ENCODE measurements at regions not wholly inside any gene's neighbourhood (a gene's known extent, or its start where the extent isn't known, plus 50 kb on each side); places are given as distances from the start of the nearest gene placed in this dataset.

DNA sequence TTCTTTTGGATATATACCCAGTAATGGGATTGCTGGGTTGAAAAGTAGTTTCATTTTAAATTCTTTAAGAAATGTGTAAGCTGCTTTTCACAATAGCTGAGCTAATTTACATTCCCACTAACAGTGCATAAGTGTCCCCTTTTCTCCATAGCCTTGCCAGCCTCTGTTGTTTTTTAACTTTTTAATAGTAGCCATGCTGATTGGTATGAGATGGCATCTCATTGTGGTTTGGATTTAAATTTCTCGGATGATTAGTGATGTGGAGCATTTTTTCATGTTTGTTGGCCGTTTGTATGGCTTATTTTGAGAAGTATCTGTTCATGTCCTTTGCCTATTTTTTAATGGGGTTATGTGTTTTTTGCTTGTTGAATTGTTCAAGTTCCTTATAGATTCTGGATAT, 444.3 kb upstream of the ATP11B start:
- no peak for DNase-seq (ENCODE audit: low spot score)

DNA sequence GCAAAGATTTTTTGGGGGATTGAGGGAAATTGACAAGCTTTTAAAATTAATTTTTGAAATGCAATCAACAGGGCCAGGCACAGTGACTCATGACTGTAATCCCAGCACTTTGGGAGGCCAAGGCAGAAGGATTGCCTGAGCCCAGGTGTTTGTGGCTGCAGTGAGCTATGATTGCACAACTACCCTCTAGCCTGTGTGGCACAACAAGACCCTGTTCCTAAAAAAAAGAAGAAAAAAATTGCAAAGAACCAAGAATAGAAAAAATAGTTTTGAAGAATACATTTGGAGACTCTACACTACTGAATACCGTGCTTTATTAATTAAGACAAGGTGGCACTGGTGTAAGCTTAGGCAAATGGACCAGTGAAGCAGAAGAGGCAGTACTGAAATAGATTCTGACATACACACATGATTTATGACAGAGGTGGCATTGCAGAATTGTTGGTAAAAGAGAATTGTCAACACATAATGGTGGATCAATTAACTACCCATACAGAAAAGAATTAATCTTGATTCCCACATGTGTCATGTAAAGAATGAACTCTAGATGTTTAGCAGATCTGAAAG, 443.3 kb upstream of the ATP11B start:
- no peak for DNase-seq (ENCODE audit: low spot score)

DNA sequence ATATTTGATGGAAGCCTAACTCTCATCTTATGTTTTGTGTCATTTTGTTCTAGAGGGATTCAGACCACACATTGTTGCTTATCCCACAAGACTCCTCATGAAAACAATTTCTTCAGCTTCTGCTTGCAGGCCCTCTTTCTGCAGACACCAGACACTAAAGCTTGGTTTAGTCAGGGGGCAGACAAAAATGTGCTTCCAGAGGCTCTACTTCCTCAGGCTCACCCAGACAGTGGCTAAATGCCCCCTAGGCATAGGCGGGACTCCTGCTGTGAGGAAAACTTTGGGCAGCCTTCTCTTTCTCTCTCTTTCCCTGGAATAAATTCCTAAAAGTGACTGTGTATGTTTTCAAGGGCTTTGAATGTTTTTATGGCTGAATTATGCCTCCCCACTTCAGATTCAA, 435.4 kb upstream of the ATP11B start:
- no peak for DNase-seq (ENCODE audit: low spot score)

DNA sequence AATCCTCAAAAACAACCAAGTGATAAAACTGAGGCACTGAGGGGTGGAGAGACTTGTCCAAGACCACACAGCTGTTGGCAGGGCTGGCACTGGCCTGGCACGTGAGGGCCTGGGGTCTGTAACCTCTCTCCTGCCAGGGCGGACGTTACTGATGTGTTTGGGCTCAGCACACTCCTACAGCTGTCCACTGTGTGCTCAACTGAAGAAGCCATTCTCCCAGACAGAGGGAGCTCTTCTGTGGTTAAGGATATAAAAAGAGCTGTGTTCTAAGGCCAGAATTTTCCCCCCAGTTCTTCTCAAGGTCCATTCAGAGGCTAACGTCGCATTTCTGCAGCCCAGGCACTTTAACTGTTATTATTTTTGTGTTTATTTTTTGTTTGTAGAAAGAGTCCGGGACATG, 429.0 kb upstream of the ATP11B start:
- no peak for DNase-seq (ENCODE audit: low spot score)

DNA sequence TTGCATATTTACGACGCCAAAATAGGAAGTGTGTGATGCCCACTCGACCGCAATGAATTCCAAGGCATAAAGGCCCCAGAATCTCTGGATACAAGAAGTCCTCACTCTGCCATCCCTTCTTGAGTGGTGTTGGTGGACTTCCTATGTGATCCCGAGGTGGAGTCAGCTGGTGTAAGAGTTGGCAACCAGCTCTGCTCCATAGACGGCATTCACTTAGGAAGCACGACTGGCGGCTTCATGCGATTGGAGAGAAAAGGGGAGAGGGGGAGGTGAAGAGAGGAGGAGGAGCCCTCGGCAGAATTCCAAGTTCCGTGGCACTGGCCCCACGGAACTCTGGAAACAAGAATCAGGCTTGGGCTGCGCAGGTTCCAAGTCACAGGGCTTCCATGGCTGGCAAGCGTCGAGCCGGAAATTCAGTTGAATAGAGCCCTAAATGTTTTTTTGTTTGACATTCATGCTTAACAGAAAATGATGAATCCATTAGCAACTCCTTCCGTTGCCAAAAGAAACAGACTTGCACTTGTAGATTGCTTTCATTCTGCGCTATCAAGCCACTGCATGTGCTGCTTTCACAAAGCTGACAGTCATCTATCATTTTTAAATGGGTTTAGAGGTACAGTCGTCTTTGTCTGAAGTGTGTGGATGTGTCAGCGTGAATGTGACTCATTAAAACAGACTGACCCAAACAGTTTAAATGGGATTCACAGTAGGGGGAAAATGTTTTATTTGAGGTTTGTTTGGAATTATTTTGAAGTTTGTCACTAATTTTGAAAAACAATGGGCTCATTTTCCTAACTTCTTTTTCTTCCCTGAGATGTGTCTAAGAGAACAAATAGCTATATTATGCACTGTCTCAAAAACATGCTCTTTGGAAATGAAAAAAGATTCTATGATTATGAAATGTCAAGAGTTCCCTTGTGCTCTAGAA, 428.3 kb upstream of the ATP11B start:
- DNase-seq (ENCODE audit: low spot score): no peak

DNA sequence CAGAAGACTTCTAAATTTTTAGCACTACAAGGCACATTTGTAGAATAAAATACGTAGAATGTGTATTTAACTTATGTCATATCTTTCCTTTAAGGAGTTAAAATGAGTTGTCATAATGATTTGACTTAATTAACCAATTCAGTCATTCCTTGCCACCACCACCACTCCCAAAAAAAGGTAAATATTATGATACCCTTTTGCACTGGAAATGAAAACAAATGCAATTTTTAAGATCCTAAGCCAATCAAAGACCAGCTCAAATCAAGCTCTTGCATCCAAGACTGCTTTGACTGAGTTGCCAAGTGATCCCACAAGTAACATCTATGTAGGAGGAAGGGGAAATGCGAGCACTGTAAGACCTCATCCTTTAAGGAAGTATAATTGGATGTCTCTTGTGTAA, 426.6 kb upstream of the ATP11B start:
- no peak for DNase-seq (ENCODE audit: low spot score)

DNA sequence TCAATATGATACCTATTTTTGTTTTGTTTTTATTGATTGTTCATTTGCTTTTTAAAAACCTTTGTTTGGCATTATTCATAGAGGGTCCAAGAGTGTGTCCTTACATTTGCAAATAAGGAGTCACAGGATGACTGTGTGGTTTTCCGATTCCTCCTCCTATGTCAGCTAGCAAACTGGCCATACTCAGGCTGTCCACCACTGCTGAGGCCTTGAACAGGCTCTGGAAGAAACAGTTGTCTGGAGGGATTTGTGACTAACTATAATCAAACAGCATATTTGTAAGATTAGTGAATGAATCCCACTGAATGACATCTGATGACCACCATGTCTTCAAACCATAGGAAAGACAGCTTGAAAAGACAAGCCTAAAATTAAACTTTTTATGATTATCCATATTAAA, 423.4 kb upstream of the ATP11B start:
- no peak for DNase-seq (ENCODE audit: low spot score)

DNA sequence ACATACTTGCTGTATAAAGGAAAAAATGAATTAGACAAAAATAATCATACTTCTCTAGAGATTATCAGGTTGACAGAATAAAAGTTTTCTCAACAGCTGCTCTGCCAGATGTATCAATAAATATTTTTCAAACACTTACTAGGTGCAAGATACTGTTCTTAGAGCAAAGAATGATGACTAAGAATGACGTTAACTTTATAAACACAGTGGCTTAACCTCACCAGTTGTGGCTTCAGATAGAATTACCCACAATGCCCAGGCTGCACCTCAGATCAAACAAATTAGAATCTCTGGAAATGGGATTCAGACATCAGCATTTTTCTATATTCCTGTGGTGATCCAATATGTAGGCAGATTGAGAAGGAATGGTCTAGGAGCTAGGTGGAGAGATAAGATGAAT, 422.4 kb upstream of the ATP11B start:
- DNase-seq (ENCODE audit: low spot score): no peak

DNA sequence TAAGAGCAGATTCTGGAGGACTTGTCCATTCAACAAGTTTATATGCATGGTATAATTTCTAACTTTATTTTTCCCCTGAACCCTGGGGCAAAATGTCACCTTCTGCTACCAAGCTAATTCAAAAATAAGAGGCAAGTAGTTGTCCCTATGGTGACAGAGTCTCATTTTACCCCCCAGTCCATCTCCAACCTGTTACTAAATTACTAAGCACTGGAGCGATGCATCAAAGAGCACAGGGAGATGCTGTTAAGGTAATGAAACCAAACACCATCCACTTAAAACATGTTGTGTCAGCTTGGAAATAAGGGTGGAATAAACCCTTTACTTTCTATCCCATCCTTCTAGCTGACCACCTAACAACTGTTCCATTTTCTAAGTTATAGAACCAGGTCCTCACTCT, 417.4 kb upstream of the ATP11B start:
- no peak for DNase-seq (ENCODE audit: low spot score)

DNA sequence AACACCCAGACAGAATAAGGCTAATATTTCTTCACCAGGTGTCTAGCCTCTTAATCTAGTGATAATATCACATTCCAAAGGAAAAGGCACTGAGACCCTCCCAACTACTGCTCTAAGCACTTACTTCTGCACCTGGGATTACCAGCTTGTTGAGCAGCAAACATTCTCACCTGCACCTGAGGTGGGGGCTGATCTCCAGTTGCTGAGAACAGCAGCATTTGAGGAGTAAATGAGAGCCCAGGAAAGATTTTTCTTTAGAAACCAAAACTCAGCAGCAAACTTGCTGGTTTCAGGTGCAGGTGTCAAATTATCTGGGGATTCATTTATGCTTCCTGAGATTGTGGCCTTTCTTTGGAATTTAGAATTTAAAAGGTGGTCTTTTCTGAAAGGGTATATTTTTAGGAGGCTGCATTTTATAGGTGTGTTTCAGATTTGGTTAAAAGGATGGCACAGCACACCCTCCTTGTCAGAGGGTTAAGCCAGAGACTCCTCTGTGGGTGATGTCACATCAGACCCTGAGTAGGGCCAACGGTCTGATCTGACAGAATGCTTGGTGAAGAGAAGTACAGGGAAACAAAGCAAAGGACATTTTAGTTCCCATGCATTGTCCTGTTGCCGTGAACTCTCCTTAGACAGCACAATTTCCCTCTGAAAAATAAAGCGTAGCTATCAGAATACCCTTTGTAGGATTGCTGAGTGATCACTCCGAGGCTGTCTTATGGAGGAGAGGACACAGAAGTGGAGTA, 411.0 kb upstream of the ATP11B start:
- DNase-seq (ENCODE audit: low spot score): no peak

DNA sequence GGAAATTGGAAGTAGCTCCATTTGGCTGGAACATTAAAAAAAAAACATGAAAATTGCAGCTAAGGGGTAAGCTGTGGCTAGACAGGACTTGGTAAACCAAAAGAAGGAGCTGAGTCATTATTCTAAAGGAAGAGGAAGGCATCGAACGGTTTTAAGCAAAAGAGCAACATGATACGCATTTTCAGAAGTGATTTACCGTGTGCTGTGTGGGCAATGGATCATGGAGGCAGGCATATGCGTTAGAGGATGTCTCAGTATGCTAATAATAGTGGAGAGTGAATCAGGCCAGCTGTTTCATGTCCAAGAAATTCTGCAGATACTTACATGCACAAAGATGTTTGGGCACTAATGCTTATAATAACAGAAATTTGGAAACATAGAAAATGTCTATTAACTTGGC, 409.1 kb upstream of the ATP11B start:
- no peak for DNase-seq (ENCODE audit: low spot score)

DNA sequence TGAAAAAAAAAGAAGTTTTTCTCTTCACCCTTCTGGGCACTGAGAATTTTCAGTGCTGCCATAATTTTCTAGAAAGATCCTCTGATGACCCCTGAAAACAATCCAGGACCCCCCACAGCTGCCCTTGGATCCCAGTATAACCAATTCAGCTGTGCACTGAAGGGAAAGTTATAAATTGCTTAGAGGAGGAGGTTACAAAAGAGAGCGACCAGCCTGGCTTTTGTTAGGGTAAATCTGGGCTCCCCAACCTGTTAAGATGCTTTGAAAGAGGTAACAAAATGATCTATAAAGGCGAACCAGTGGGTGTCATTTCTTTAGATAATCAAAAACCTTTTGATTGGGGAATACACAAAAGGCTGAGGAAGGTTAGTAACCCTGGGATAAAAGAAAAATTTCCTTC, 407.9 kb upstream of the ATP11B start:
- no peak for DNase-seq (ENCODE audit: low spot score)

DNA sequence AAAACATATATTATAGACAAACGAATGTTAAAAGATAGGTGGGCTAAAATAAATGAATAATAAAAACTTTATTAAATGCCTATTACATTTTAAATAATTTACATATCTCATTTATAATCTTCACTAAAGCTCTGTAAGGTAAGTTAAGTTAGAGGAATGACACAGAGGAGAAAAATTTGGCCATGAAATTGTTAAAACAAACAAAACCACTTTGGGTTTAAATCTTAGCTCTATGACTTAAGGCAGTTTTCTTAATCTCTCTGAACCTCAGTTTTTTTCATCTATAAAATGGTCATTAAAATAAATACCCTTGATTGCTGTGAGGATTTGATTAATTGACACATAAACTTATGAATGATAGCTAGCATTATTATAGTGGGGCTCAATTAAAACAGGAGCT, 404.8 kb upstream of the ATP11B start:
- DNase-seq (ENCODE audit: low spot score): no peak

DNA sequence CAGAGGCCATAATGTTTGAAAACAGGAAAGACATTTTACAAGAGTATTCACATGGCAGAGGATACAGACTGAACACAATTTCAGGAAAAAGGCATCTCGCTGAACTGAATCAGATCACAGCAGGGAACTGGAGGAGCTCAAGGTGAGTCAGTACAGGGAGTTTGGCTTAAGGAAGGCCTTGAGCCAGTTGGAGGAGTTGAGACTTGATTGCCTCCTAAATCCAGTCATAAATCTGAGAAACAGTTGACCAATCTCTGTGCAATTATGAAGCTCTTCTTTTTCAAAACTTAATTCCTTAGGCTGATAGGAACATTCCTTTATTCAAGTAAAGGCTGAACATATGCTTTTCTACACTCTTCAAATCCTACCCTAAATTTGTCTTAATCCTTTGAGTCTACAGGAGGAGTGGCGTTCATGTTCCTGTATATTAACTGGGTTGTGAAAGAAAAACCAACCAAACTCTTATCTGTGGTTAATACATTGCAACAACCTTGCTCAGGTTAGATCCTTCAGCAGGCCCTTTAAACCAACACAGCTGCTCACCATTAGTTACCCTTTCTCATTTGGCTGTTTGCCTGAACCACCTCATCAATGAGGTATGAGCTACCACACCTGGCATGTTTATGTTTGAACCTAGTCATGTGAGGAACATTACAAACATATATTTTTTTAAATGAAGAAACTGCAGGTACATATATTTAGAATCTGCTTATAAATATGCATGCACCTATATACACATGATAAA, 404.1 kb upstream of the ATP11B start:
- DNase-seq (ENCODE audit: low spot score): no peak

DNA sequence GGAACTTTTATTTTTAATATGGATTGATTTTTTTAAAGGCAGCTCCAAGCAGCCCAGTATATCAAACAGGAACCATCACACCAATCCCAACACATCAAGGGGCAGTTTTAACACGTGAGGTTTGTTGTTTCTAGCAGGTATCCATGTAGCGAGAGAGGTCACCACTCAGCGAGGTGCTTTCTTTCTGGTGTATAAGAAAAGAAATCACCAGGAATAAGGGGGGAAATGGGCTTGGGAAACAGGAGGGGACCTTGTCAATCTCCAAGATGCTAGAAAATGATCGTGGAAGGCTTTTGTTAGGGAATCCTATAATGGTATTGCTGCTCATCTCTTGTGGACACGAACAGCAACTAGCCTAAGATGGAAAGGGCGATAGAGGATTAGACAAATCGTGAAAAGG, 402.9 kb upstream of the ATP11B start:
- DNase-seq (ENCODE audit: low spot score): no peak

DNA sequence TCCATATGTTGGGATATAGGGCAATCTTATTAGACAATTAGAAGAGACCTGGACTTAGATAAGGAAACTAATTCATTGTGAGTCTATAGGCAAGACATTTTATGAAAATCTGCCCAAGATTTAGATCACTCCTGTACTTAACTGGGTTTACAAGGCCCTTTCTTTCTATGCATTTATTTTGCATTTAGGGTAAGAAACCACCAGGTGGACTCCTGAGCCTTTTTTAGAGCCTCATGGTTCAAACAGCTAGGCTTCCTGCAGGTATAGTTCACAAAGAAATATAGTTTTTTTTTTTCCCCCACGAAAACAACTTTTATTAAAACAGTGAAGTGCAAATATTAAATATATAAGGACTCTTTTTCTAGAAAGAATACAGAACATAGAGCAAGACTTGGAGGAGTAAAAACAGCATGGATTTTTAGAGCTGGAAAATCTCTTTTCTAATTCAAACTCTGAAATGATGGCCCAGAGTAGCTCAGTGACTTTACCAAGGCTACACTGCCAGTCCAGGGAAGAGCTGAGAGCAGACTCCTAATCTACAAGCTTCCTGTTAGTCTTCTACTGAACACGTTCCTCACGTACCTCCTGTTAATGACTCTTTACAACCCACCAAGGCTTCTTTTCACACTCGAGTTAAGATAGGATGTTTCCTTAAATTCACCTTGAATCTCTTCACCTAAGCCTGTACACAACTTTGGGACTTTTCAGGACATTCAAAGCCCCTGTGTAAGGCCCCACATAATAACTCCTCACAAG, 400.9 kb upstream of the ATP11B start:
- DNase-seq (ENCODE audit: low spot score): no peak

DNA sequence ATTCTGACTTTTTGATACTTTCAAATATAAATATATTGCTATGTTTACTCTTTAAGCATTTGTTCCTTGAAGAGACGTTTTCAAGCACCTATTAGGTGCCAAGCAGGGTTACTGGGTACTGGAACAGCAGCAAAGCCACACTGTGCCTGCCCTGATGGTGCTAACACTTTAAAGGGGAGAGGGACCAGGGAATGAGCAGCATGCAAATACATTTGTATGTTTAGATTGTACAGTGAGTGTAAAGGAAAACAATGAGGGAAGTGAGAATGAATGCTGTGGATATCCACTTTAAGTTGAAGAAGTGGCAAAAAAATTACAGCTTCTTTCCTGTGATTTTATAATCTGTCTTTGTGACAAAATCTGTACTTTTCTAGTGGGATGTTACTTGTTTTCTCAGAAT, 400.2 kb upstream of the ATP11B start:
- DNase-seq (ENCODE audit: low spot score): no peak

DNA sequence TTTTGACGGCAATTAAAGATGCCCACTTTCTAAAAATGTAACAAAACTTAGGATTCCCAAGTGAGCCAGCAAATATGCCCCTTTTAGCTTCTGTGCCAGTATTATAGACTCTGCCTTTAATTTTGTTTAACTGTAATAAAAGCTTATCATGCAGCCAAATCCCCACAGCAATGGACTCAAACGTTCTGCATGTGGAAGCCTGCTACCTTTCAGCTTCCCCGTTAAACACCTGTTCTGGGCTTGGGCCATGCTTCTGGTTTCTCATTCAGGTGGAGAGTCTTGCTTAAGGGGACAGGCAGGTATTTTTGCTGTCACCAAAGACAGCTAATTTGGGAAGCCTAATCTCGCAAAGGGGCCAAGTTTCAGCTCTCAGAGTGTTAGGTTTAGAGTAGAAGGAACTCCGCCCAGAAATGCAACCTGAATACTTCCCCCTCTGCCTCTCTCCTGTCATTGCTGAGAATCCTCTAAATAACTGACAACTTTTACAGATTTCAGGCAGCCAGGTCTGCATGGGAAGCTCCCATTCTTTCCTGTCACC, 399.4 kb upstream of the ATP11B start:
- DNase-seq (ENCODE audit: low spot score): no peak

DNA sequence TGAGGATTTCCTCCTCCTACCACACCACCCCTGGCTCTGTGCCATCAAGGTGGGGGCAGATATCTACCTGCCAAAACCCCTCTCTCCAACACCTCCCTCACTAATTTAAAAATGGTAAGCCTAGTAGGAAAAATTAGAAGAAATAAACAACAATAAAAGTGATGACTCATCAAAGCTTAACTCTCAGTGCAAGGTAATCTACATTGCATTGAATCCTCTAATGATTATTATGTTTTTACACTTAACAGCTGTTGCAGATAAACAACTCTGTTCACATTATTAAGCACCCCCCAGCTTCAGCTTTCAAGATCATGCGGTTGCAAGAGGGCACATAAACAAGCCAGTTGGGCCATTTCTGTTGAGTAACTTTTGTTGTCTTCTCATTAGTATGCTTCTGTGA, 396.1 kb upstream of the ATP11B start:
- DNase-seq (ENCODE audit: low spot score): no peak

DNA sequence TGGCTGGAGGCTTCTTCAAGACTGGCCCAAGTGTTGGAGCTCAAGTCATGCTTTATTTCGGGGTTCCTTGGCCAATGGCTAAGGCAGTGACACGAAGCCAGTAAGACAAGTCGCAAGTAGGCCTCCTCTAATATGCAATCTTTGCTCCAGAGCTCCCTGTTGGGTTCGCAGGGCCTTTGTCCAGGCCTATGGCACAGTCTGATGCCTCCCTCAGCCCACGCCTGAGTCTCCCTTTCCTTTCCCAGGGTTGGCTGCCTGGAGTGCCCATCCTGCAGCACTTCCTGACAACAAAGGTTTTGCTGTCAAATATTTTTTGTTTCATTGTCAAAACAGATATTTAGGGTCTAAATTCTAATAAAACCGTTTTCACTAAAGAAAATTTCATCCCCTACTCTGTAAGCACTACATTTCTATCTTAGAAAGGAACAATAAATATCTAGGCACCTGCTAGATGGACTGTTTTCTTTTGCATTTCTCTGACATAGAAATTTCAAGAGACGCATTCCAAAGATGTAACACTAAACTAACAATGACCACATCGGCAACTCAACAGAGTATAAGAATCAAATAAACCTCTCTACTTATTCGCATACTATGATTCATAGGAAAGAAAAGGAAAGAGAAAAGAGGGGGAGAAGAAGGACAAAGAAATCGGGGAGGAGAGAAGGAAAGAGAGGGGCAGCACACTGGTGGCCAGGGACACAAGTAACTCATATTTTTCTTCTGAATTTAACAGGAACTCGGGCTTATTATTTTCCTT, 393.1 kb upstream of the ATP11B start:
- DNase-seq (ENCODE audit: low spot score): no peak

DNA sequence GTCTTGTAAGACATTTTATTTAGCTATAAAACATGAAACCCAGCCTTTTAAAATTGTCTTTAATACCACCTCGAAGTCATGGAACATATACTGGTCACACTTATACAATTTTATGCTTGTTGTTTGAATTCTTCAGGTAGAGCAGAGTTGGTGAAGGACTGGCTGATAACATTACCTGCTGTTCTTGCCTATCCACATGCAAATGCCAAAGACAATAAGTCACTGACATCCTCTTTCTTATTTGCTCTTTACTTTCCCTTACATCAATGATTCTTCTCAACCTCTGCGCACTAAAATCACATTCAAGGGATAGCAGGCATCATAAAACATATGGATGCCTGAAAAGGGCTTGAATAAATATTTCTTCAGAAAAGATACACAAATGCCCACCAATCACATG, 392.5 kb upstream of the ATP11B start:
- DNase-seq (ENCODE audit: low spot score): no peak
